Stimulated activated CD8-positive, alpha-beta memory T cell treated with anti-CD3 and anti-CD28 coated beads, Interleukin-15, amount 100 ng/mL, for 4 hours (primary cell): ENCODE measurements at regions not wholly inside any gene's neighbourhood (a gene's known extent, or its start where the extent isn't known, plus 50 kb on each side); places are given as distances from the start of the nearest gene placed in this dataset.
A peak's percentile ranks its signal among the peaks of the same experiment; 100 is the strongest.

Source experiments
- DNase-seq, 2 donors: peaks; one replicate each; pipeline ENCODE4 v3.0.0-alpha.2; 2020; ENCODE audit warnings: low read depth in 2 of 2

GRCh38 chr2:71937396-71937795, 210.3 kb downstream of the CYP26B1 start:
- no peak for DNase-seq

- no peak for DNase-seq
Observed at GRCh38 chr2:71936076-71937030, 211.3 kb downstream of the CYP26B1 start.

DNA sequence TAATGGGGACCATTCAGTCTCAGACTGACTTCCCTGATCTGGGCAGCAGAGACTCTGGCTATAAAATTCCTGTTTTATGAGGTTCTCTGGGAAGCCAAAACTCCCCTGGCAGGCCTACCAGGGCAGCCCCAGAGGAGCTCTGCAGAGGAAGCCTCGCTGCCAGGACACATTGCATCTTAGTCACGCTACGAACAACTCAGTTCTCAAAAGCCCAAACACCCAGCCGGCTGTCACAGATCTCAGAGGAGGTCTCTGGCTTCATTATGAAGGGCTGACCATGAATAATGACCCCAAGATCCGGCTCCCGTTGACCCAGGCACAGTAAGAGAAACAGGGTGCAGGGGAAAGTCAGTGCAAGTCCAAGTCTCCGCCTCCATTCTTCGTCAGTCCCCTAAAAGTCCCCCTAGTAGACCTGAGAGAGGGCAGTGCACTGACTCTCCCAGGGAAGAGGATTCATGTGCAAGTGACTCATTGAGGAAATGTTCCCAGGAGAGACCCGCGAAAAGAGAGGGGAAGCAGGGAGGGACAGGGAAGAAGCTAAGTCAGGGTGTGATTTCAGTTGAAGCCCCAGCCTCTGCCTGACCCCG, 212.3 kb downstream of the CYP26B1 start:
- DNase-seq: no peak

DNA sequence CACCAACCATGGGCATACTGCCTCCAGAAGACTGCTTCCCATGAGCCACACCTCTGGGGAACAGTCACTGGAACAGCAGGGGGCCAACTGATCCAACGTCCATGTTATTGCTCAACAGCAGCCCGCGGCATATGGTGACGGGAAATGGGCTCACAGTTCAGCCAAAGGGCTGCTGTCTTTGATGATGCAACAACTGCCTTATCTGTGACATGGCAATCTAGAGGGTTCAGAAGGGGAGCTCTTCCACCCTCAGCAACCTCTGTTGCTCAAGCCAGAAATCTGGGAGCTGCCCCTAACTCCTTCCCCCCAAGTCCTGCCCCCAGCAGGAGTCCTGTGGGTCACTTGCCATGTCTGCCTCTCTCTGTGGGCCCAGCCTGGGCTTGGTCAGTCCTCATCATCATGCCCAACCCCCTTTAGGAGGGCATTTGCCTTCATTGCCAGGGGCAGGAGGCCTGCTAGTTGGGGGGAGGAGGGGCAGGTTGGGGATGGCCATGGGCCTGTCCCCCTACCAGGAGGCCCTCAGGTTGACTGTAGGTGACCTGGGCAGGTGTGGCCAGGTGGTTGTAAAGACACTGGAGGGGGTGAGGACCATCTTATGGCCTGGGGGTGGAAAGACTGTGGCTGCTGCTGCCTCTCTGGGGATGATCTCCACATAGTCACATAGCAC, 212.9 kb downstream of the CYP26B1 start:
- DNase-seq: no peak

DNA sequence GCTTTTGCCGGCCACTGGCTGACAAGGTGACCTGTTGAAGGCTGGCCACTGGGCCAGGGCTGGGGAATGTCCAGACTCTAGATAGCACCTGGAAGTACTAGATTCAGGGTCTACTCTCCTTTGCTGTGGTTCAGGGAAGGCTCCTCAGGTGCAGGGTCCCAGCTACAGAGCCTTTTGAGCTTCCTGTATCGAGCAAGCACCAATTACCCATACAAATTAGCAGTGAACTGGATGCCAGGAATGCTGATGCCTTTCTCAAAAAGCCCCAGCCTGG, 213.4 kb downstream of the CYP26B1 start:
- no peak for DNase-seq

- DNase-seq: no peak
Observed at GRCh38 chr2:71933467-71934319, 214.0 kb downstream of the CYP26B1 start.

DNA sequence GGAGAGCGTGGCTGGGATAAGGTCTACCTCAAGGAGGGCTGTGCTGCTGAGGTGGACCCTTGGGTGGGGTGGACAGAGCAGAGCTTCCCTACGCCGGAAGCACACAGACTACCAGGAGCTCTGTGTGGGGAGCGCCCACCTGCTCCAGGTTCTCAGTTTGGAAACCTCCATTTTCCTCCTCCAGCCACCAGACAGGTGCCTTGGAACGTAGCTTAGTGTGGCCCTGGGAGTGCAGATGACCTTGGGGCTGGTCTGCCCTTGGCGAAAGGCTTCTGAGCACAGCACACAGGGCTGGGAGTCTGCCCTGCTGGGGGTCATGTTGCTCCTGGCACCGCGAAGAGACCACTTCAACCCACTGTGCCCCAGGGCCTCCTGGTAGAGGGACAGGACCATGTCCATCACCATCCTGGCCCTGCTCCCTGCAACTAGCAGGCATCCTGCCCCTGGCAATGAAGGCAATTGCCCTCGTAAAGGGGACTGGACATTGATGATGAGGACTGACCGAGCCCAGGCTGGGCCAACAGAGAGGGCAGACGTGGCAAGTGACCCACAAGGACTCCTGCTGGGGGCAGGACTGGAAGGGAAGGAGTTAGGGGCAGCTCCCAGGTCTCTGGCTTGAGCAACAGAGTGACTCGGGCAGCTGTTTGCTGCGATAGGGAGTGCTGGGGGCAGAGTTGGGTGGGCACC, 214.7 kb downstream of the CYP26B1 start:
- no peak for DNase-seq

- no peak for DNase-seq
Observed at GRCh38 chr2:71932037-71932779, 215.5 kb downstream of the CYP26B1 start.

GRCh38 chr2:71930049-71930681, 217.5 kb downstream of the CYP26B1 start:
- no peak for DNase-seq

DNA sequence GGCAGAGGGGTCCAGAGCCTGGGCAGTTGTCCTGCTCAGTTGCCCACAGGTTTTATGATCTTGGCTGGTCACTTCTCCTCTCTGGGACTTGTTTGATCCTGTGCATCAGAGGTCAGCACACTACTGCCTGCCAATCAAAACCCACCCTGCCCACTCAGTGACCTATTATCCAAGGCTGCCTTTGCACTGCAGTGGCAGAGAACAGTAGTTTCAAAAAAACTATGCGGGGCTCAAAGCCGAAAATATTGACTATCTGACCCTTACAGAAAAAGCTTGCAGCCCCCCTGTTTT, 218.2 kb downstream of the CYP26B1 start:
- DNase-seq: no peak

DNA sequence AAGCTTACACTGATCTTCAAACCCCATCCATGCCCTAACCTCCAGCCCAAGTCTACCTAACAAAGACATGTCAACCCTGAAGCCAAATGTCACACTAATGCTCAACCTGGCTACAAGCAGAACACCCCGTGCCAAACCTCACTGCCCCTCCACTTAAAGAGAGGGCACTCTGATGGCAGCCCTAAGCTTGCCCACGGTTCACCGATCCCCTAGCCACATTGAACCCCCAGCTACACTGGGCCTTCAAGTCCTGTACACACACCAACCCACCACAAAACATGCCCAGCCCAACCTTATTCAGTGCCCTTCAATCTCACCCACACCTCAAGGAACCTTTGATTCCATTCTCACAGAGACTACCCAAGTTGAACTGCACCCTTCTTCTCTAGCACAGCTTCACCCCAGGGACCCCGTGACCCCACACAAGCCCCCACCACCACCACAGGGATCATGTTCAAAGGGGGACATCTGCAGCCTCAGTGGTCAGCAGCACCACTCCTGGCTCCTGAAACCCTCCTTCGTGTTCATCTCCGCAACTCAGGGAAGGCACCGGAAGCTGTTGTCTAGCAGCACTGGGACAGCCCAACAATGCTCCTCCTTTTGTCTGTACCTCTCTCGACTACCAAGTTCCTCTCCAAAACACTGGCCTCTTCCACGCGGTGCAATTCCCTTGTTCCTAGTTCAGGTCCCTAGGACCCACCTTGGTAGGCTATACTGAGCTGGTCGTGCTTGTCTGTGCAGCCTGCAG, 218.8 kb downstream of the CYP26B1 start:
- no peak for DNase-seq

DNA sequence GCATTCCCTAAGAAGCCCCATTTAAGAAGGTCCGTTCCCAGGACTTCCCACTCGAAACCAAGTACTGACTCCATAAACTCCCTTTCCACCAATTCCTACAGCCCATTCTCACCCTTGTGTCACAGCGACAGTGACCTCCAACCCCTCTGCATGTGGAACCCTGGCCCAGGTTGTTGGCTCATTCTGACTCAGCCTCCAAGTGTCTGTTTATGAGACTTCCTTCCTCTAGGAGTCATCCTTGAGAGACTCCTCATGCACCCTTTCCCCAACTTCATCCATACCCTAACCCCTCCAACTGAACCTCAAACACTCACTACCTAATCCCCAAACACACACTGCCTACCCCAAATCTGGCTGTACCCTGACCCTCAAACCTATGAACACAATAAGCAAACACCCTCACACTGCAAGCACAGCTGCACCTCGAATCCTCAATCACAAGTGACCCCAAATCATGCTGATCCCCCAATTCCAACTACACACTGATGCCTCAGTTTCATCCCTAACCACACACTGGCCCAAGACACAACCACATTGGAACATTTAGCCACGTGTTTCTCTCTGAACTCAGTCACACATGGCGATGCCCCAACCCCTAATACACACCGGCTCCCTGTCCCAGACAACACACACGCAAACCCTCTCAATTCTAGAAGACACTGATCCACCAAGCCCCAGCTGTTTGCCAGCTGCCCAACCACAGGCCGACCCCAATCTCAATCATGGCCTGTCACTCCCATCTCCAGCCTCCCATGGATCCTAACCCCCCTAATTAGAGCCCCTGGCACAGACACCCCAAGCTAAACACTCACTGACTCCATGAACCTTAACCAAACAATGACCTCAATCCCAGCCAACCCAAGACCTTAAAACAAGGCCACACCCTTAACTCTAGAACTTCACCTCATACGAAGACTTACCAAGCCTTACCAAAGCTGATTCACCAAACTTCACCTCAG, 219.6 kb downstream of the CYP26B1 start:
- no peak for DNase-seq

GRCh38 chr2:71926876-71927756, 220.5 kb downstream of the CYP26B1 start:
- DNase-seq: no peak

DNA sequence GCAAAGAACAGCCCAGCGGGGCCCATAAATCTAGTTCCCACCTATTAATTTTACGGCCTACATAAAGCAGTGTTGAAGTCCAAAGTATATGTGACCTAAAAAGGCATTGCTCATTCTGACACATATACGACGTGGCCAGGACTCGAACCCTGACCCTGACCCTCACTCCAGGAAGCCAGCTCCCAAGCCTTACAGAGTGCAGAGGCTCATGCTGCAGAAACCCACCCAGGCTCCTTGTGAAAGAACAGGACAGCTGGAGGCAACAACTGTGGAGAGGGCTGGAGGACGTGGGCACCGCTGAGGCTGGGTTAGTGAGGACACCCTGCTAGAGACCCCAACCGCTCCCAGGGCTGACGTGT, 221.6 kb downstream of the CYP26B1 start:
- no peak for DNase-seq

- DNase-seq: no peak
Observed at GRCh38 chr2:71925268-71926088, 222.2 kb downstream of the CYP26B1 start.

DNA sequence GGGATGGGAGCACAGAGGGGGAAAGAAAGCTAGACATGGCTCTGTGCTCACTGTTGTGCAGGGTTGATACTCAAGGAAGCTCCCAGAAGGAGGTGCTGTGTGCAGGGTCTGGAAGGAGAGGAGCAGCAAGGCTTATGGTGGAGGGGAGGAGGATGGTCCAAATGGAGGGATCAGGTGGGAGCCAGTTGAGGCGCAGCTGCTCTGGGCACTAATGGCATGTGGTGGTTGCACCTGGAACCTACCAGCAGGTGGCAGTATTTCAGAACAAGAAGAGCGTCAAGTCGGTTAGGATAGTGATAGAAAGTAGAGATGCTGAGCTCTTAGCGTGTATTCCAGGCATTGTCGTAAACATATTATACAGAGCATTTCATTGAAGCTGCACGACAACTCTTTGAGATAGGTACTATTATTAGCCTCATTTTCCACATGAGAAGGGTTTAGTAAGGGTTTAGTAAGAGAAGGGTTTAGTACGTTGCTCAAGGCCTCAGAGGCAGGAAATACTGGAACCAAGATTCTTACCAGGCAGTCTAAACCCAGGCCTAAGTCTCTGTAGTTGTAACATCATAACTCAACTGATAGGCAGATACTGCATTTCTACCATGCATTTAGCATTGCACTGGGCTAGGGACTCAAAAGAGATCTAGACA, 223.7 kb downstream of the CYP26B1 start:
- DNase-seq: peak in 1 of 2 donors; percentile 16
